ENCODE measurements at regions not wholly inside any gene's neighbourhood (a gene's known extent, or its start where the extent isn't known, plus 50 kb on each side); places are given as distances from the start of the nearest gene placed in this dataset.

GRCh38 chr1:87210151-87210550 lies 118.5 kb upstream of the LMO4 start:
- no peak for TF ChIP-seq CTCF (conservative IDR thresholded peaks at IDR 0.05)
- Mint-ChIP-seq H3K36me3 (no peaks in the 10 kb centered on the region), H3K27ac (no peak overlapping the region), H3K9me3 (peaks cover 5% of the 10 kb centered on the region), H3K4me1 (ENCODE audit: unreplicated experiment) (peaks cover 13% of the 10 kb centered on the region), H3K4me3 (no peak overlapping the region), H3K27me3 (no peaks in the 10 kb centered on the region)
- DNase-seq (ENCODE audit: extremely low spot score, unreplicated experiment), result no peak

GRCh38 chr1:87212431-87213134 lies 116.1 kb upstream of the LMO4 start:
- H3K9me3 Mint-ChIP-seq, result peaks cover 8% of the 10 kb centered on the region
- TF ChIP-seq CTCF (conservative IDR thresholded peaks at IDR 0.05), result no peak
- H3K27ac Mint-ChIP-seq, result no peak overlapping the region
- peaks cover 13% of the 10 kb centered on the region for H3K4me1 Mint-ChIP-seq (ENCODE audit: unreplicated experiment)
- no peaks in the 10 kb centered on the region for H3K36me3 Mint-ChIP-seq
- DNase-seq (ENCODE audit: extremely low spot score, unreplicated experiment), result no peak
- no peak overlapping the region for H3K4me3 Mint-ChIP-seq
- no peaks in the 10 kb centered on the region for H3K27me3 Mint-ChIP-seq

- Mint-ChIP-seq H3K27me3 (no peaks in the 10 kb centered on the region), H3K4me3 (no peak overlapping the region), H3K9me3 (peaks cover 8% of the 10 kb centered on the region), H3K27ac (no peak overlapping the region), H3K36me3 (no peaks in the 10 kb centered on the region), H3K4me1 (ENCODE audit: unreplicated experiment) (peaks cover 13% of the 10 kb centered on the region)
- TF ChIP-seq CTCF (conservative IDR thresholded peaks at IDR 0.05), result no peak
- DNase-seq (ENCODE audit: extremely low spot score, unreplicated experiment), result no peak
Observed at GRCh38 chr1:87213135-87213515, 115.6 kb upstream of the LMO4 start.

GRCh38 chr1:87215592-87215991 lies 113.1 kb upstream of the LMO4 start:
- no peak overlapping the region for H3K27ac Mint-ChIP-seq

GRCh38 chr1:87218618-87219017 lies 110.1 kb upstream of the LMO4 start:
- H3K4me3 Mint-ChIP-seq, result no peak overlapping the region

More at GRCh38 chr1:87215592-87215991, 113.1 kb upstream of the LMO4 start:
- Mint-ChIP-seq H3K36me3 (no peaks in the 10 kb centered on the region), H3K9me3 (peaks cover 8% of the 10 kb centered on the region), H3K4me3 (no peak overlapping the region), H3K27me3 (no peaks in the 10 kb centered on the region), H3K4me1 (ENCODE audit: unreplicated experiment) (peaks cover 17% of the 10 kb centered on the region)
- no peak for TF ChIP-seq CTCF (conservative IDR thresholded peaks at IDR 0.05)
- no peak for DNase-seq (ENCODE audit: extremely low spot score, unreplicated experiment)

More at GRCh38 chr1:87218618-87219017, 110.1 kb upstream of the LMO4 start:
- Mint-ChIP-seq H3K9me3 (peaks cover 8% of the 10 kb centered on the region), H3K27me3 (no peaks in the 10 kb centered on the region), H3K27ac (no peak overlapping the region), H3K36me3 (no peaks in the 10 kb centered on the region), H3K4me1 (ENCODE audit: unreplicated experiment) (peaks cover 4% of the 10 kb centered on the region)
- no peak for DNase-seq (ENCODE audit: extremely low spot score, unreplicated experiment)
- no peak for TF ChIP-seq CTCF (conservative IDR thresholded peaks at IDR 0.05)

All from type B pancreatic cell (in vitro differentiated cells).